ENCODE measurements at regions not wholly inside any gene's neighbourhood (a gene's known extent, or its start where the extent isn't known, plus 50 kb on each side); places are given as distances from the start of the nearest gene placed in this dataset.

GRCh38 chr6:170166511-170167122 is 124.3 kb downstream of the DLL1 start:
- TF ChIP-seq ZFX (IDR thresholded peaks at IDR 0.05) (no peak), CTCF (conservative IDR thresholded peaks at IDR 0.05) (no peak)
- no peak overlapping the region for H3K27ac ChIP-seq

GRCh38 chr6:170165471-170166117 is 125.3 kb downstream of the DLL1 start:
- no peak for TF ChIP-seq ZFX (IDR thresholded peaks at IDR 0.05)
- TF ChIP-seq CTCF (conservative IDR thresholded peaks at IDR 0.05) = no peak
- no peak overlapping the region for H3K27ac ChIP-seq

- TF ChIP-seq CTCF (conservative IDR thresholded peaks at IDR 0.05) (no peak), ZFX (IDR thresholded peaks at IDR 0.05) (no peak)
- no peak overlapping the region for H3K27ac ChIP-seq
These were observed 125.8 kb downstream of the DLL1 start for GRCh38 chr6:170165085-170165470.

- H3K27ac ChIP-seq = no peak overlapping the region
- TF ChIP-seq CTCF (conservative IDR thresholded peaks at IDR 0.05) (no peak), ZFX (IDR thresholded peaks at IDR 0.05) (no peak)
These were observed 126.5 kb downstream of the DLL1 start for GRCh38 chr6:170164271-170164900.

DNA sequence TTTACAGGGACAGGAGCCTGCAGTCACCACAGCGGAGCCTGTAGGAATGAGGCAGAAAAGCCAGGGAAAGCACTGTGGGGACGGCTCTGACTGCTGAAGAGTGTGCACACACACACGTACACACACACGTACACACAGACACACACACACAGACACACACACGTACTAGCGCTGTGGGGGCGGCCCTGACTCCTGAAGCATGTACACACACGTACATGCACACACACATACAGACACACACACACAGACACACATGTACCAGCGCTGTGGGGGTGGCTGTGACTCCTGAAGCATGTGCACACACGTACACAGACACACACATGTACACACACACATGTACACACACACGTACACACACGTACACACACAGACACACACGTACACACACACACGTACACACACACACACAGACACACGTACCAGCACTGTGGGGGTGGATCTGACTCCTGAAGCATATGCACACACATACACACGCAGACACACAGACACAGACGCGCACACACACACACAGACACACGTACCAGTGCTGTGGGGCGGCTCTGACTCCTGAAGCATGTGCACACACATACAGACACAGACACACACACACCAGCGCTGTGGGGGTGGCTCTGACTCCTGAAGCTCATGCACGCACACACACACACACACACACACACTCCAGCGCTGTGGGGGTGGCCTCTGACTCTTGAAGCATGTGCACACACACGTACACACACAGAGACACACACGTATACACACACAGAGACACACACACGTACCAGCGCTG is 127.3 kb downstream of the DLL1 start:
- TF ChIP-seq CTCF (conservative IDR thresholded peaks at IDR 0.05) = no peak
- TF ChIP-seq ZFX (IDR thresholded peaks at IDR 0.05) = no peak

GRCh38 chr6:170162775-170163404 is 128.0 kb downstream of the DLL1 start:
- no peak for TF ChIP-seq ZFX (IDR thresholded peaks at IDR 0.05)
- TF ChIP-seq CTCF (conservative IDR thresholded peaks at IDR 0.05) = no peak
- H3K27ac ChIP-seq = no peak overlapping the region

More for the DNA sequence above, 127.3 kb downstream of the DLL1 start:
- H3K27ac ChIP-seq = no peak overlapping the region

All from C4-2B (cell line).